HG02840 (cell line): ENCODE measurements at regions not wholly inside any gene's neighbourhood (a gene's known extent, or its start where the extent isn't known, plus 50 kb on each side); places are given as distances from the start of the nearest gene placed in this dataset.

Experiments used
- ATAC-seq: cut with Tn5 transposase; IDR thresholded peaks from one replicate; pipeline ENCODE4 v1.9.1; 2021; ENCODE audit warnings: mild to moderate bottlenecking, moderate library complexity, moderate number of reproducible peaks; ENCODE audit not compliant: unreplicated experiment, low FRiP score

DNA sequence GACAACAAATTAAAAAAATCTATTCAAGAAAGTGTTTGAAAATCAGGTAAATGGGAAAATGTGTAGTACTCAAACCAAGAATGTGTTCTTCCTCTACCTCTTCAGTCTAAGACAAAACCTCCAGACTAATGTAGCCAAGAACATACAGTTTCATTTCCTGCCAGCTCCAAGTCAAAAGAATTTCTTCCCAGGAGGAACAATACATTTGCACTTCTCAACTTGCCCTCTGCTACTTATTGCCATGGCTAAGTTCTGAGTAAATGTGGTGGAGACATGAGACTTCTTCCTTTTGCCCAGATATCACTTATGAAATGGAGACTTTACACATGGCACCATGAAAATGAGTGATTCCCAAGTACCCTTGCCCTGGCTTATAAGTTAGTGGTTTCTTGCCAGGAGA is 2112.2 kb upstream of the C9orf72 start:
- ATAC-seq = no peak

DNA sequence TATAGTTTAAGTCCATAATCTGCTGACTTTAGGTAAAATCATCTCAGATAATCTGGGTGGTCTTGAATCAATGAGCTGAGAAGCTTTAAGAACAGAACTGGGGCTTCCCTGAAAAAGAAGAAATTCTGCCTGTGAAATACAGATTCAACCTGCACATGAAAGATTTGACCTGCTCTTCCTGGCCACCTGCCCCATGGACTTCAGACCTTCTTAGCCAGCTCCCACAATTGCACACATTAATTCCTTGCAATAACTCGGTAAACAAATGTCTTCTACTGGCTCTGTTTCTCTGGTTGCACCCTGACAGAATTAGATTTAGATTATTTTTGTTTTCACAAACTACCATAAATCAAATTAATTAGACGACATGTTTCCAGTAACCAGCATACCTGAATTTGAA is 2117.9 kb upstream of the C9orf72 start:
- no peak for ATAC-seq

DNA sequence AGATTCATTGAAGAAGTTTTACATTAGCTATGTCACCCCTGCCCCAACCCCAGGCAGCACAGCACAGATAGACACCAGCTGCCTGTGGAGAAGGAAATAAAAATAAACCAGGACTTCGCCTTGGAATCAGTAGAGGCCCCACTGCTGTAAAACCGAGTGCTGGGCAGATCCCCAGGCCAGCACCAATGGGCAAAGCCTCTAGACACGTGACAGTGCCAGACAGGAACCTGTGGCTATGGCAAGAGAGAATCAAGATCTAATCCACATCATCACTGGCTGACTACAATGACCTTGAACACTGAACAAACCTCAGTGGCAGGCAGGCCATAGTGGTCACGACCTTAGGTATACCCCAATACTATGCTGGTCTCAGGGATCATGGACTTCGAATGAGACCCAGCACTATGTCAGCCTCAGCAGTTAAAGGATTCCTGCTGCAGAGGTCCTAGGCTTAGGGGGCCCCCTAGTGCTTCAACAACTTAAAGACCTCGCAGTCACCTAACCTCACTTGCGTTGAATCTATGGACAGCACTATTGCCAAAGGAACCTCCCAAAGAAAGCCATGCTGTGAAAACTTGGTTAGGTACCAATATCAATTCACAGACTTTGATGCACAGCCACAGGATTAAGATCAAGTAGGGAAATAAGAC is 2118.6 kb upstream of the C9orf72 start:
- ATAC-seq = no peak

DNA sequence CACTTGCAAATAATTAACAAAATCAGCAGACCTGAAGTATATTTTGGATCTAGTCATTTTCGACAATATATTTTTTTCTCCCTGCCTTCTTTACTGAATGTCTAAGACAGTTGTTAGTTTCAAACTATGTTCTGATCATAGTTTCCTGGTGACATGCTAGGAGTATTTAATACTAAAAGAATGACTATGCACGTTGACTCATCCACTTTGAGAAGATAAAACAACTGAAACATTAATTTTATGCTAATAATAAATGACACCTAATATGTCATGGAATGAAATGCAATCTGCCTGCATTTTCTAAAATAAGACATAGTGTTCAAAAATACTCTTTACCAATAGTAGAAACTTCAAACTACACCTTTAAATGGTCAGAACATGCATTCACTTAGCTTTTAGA is 2123.7 kb upstream of the C9orf72 start:
- ATAC-seq = no peak

DNA sequence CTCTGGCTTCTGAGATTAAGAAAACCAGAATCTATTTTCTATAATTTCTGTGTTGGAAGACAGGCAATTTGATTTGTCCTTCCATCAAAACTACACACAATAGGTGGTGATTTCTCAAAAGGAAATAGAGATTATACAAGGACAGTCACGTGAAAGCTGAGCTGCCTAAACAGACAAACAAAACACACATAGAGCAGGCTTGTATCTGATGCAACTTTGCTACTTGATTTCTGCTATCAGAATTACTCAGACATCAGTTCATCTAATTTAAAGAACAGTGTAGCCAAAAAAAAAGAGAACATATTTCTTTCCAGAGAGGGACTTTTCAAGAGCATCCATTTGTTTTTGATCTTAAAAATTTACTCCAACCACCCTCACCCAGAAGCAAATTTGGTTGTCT is 2128.3 kb upstream of the C9orf72 start:
- ATAC-seq = no peak

DNA sequence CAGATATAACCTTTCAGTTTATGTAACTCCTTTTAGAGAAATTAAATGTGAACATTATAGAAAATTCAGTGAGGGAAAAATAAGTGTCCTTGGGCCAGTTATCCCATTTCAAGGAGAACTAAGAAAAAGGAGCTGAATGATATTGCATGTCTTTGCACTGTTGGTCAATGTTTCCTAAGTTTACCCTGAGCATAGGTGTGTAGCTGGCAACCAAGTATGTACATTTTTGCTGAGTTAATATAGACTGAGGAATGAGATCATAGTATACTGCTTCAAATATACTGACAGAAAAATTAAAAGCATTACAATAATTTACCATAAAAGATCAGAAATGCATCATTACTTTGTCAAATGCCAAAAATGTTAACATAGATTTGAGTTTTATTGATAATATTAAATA is 2128.7 kb upstream of the C9orf72 start:
- ATAC-seq = no peak

DNA sequence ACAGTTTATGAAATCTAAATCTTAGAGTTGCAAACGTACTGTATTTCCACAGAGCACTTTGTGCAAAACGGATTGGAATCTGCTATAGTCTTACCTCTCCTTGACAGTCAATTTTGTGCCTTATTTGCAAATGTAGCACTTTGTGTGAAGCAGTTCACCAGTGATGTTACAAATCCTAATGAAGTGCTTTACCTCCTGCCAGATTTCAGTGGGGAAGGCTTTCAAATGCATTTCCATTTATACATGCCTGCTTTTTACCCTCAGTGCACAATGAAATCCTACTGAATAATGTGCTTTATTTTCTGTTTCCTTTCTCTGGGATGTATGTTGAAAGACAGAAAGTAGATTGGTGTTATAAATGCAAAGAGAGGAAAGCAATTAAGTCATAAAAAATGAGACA is 2141.6 kb upstream of the C9orf72 start:
- no peak for ATAC-seq

DNA sequence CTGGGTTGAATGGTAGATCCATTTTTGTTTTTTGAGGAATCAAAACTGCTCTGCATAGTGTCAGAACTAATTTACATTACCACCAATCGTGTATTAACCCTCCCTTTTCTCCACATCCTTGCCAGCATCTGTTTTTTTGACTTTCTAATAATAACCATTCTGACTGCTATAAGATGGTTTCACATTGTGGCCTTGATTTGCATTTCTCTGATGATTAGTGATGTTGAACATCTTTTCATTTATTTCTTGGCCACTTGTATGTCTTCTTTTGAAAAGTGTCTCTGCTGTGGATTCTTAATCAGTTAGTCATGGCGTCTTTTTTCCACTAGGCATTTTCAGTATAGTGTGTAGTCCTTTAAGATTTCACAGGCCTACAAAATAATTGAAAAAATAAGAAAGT is 2144.3 kb upstream of the C9orf72 start:
- no peak for ATAC-seq

DNA sequence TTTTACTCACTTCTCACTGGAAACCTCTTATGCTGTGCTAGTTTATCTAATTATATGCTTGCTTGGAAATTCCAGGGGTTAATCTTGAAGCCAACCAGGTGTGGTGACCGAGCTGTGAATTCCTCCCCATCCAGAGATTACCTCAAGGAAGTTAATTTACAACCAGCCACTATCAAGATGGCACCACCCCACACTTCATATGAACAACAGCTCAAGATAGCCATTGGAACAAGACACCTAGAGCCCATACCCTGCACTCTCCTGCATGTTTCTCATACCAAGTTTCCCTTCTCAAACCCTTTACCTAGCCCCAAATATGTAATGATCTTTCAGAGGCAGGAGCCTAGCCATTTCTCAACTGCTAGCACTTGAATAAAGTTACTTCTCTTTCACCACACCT is 2156.9 kb upstream of the C9orf72 start:
- ATAC-seq = no peak

DNA sequence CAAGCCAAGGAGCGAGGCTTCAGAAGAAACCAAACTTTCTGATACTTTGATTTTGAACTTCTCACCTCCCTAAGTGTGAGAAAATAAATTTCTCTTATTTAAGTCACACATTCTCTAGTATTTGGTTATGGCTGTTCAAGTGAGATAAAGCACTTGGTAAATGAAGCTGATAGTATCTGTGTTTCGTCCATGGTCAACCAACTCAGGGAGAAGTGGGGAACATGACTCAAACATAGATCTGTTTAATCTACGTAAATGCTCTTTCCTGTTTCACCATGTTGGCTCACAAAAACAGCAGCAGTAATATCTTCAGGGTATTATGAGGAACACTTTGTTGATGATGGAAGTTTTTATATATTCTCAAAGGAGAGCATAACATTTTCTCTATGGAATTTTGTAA is 2167.2 kb upstream of the C9orf72 start:
- no peak for ATAC-seq

DNA sequence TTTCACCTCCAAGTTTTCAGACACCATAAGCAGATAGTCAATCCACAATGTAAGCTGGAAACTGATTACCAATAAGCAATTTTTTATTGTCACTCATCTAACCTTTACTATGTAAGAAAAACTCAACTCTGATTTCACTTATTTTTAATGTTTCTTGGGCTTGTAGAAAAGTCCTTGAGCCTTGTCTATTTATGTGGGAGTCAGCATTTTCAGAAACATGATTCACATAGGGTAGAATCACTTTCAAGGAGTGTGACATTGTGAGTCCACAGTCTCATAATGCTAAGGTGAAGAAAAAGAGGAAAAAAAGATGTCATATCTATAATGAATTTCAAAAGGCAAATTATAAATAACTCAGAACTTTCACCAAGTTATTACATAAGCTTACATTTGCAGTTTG is 2167.9 kb upstream of the C9orf72 start:
- ATAC-seq = no peak

DNA sequence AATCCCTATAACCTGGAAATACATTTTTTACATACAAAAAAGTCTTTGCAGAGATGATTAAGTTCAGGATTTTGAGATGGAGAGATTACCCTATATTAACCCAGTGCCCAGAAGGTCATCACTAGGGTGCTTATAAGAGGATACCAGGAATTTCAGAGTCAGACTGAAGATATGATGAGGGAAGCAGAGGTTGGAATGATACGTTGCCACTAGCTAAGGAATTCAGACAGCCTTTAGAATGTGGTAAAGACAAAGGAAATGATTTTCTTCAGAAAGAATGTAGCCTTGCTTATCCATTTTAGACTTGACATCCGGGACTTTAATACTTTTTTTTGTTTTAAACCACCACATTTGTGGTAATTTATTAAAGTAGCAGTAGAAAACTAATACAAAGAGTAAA is 2176.8 kb upstream of the C9orf72 start:
- no peak for ATAC-seq

DNA sequence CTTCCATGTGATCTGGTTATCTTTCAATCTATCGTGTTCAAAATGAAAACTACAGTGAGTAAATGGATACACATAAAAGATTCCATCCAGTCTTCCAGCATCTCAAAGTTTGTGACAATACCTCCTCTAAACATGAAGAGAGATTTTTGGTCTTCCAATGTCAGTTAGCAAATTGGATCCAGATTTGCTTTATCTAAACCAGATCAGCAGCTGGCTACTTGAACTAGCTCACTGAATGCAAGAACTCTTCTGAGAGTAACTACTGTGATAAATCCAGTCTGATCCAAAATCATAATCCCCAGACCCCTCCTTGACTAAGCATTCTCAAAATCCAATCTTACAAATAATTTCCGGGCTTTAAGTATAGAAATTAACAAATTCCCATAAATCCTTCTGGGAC is 2177.9 kb upstream of the C9orf72 start:
- ATAC-seq = no peak

DNA sequence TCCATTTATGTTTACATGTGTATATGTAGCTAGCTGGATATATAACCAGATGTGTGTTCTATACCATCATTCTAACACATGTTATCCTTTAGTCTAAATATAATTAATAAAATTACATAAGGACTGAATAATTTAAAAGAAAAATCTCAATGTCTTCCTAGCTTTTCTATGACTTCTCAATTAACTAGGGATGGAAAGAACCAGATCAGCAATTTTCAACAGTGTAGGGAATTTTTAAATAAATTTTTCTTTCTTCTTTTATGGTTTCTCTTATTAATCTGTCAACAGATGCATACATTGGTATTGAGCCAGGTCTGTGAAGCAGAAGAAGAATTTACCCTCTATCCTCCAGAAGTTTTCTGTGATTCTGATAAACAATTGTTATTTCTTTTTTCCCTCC is 2180.4 kb upstream of the C9orf72 start:
- ATAC-seq = no peak

DNA sequence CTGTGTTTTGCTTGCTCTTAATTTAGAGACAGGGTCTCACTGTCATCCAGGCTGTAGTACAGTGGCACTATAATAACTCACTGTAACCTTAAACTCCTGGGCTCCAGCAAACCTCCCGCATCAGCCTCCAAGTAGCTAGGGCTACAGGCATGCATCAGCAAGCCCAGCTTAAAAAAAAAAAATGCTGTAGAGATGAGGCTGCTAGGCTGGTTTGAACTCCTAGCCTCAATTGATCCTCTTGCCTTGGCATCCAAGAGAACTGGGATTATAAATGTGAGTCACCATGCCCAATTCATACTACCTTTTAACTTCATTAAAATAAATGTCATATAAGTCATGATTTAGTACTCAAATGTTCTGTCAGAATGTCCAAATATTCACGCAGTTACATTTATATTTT is 2195.7 kb upstream of the C9orf72 start:
- no peak for ATAC-seq

DNA sequence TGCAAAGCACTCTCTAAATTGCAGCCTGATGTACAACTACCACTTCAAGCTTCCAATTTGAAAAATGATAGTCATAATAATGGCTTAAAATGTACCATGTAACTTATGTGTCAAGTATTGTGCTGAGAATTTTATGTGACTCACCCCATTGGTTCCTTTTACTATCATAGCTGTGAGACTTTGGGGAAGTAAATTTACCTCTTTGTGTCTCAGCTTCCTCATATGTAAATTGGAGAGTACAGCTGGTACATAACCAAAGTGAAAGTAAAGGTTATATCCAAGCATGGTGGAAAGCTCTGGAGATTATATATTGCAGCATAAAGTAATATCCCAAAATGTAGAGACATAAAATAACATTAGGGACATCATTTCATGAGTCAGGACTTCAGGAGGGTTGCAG is 2200.4 kb upstream of the C9orf72 start:
- no peak for ATAC-seq

DNA sequence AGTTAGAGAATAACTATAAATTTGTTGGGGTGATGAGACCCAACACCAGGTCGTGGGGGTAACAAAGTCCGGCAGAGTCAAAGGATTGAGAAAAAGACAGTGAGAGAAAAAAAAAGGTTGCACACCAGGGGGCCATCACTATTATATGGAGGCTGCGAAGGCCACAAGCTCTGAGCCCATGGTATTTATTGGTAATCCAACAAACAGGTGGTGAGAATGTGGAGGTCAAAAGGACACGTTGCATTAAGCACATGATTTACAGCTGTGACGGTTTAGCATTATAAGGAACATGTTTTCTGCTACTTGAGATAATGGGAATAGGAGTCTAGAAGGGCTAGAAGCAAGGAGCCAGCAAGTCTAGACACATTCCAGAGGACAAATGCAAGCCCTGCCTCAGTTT is 2202.2 kb upstream of the C9orf72 start:
- no peak for ATAC-seq

DNA sequence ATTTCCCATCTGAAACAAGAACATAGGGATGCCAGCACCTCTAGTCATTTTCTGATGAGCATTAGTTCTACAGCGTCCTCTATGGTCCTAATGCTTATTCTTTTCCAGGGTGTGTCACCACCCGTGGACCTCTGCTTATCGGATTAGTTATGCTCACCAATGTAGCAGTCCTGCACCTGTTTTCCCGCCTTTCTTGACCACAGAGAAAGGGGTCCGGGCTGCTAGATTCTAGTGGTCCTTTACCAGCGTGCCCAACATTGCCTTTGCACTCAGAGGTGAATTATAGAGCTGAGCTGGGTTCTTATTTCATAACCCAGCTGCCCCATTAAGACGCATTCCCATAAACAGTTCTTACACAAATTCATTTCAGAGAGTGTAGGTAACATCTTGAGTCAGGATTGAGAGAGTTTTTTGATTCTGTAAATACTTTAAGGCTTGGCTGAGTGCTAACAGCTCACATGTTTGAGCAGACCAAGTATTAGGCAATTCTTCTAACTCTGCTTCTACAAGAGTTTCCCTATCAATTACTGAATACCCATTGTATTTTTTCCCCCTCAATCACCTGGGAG is 2205.1 kb upstream of the C9orf72 start:
- ATAC-seq = no peak

DNA sequence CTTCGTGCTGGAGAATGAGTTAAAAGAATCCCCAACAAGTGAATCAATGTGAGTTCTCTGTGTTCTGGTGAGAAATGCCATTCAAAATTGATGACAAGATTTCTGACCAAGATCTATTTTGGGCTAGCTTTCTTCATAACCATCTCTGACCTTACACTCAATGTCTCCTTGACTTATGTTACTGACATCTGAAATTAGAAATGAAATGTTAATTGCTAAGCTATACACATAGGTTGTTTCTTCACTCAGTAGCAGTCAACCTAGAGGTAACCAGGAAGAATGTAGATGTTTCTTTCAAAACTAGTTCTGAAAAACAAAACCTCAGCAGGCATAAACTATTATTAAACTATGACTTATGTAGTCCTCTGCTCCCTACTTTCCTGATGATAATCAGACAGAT is 2220.7 kb upstream of the C9orf72 start:
- ATAC-seq = no peak

DNA sequence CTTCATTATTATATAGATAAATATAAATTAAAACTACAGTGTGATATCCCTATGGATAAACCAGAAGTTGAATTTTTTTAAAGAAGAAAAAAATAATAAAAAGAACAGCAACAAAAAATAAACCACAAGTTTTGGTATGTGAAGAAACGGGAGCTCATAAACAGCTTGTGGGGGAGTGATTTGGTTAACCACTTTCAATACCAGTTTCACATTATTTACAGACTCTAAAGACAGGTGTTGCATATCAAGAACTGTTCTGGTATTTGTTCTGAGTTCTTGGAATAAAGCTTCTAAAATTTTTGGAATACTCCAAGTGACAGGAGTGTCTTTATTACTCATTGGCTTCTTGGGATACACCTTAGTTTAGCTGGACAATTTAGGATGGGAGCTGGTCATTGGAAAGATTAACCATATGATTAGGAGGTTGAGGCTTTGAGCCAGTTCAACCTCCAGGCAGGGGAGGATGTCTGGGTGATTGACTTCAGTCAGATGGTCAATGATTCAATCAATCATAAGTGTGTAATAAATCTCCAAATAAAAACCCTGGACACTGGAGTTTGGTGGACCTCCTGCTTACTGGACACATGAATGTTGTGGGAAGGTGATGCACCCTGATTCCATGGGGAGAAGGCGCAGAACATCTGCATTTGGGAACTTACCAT is 2223.1 kb upstream of the C9orf72 start:
- ATAC-seq = peak; percentile 92

DNA sequence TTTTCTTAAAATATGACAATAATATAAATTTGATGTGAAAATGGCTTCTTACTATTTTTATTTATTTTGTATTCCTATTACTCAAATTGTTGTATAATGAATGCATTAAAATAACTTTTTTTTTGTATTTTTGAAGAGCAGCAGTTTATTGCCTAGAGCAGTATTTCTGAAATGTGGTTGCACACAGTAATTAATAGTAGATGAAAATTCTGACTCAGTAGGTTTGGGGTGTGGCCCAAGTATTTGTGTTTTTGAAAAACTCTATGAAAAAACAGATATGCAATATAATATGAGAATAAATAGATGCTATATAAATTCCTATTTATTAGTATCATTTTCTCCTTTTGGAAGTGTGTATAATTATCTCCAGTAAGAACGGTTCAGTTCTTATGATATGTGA is 2225.3 kb upstream of the C9orf72 start:
- ATAC-seq = no peak

DNA sequence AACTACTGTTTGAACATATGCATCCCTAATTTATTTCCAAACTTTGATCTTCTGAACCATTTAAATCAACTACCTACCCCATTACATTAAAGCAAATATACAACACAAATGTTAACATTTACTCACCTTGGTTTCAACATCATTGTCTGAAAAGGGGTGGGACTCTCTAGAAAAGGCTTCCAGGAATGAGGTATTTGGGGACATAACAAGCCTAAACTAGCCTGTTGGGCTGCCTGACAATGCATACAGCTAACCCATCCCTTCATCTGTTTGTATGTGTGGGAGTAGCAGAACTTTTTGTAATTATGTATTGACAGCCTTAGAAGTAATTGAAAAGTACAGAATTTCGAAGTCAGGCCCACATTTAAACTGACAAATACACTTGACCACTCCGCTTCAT is 2225.9 kb upstream of the C9orf72 start:
- no peak for ATAC-seq
